ENCODE measurements at regions not wholly inside any gene's neighbourhood (a gene's known extent, or its start where the extent isn't known, plus 50 kb on each side); places are given as distances from the start of the nearest gene placed in this dataset.

GRCh38 chr6:85322446-85323105 is 127.3 kb upstream of the NT5E start:
- TF ChIP-seq, protein P1, sequence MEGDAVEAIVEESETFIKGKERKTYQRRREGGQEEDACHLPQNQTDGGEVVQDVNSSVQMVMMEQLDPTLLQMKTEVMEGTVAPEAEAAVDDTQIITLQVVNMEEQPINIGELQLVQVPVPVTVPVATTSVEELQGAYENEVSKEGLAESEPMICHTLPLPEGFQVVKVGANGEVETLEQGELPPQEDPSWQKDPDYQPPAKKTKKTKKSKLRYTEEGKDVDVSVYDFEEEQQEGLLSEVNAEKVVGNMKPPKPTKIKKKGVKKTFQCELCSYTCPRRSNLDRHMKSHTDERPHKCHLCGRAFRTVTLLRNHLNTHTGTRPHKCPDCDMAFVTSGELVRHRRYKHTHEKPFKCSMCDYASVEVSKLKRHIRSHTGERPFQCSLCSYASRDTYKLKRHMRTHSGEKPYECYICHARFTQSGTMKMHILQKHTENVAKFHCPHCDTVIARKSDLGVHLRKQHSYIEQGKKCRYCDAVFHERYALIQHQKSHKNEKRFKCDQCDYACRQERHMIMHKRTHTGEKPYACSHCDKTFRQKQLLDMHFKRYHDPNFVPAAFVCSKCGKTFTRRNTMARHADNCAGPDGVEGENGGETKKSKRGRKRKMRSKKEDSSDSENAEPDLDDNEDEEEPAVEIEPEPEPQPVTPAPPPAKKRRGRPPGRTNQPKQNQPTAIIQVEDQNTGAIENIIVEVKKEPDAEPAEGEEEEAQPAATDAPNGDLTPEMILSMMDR (conservative IDR thresholded peaks at IDR 0.05 in 1 of 2, IDR thresholded peaks at IDR 0.05 in 1 of 2; ENCODE audit: extremely low read depth in 1 of 2, insufficient read depth in 1 of 2, low read depth in 1 of 2, low read length in 2 of 2): no peak
- no peak for TF ChIP-seq EZH2 (IDR thresholded peaks at IDR 0.05; ENCODE audit: borderline replicate concordance, low read length)
